SKM-1 treated with dmso at 0.1 percent for 144 hours (cell line): ENCODE measurements at regions not wholly inside any gene's neighbourhood (a gene's known extent, or its start where the extent isn't known, plus 50 kb on each side); places are given as distances from the start of the nearest gene placed in this dataset.
"Not testable (repeated sequence)": the region's sequence is repeated elsewhere in the genome, so short reads cannot be mapped to it uniquely, and the experiment has no call there.

ENCODE experiments used
- DNase-seq: peaks from one replicate; lab custom pipeline; 2025; ENCODE audit not compliant: unreplicated experiment; lab: John Stamatoyannopoulos, UW

DNA sequence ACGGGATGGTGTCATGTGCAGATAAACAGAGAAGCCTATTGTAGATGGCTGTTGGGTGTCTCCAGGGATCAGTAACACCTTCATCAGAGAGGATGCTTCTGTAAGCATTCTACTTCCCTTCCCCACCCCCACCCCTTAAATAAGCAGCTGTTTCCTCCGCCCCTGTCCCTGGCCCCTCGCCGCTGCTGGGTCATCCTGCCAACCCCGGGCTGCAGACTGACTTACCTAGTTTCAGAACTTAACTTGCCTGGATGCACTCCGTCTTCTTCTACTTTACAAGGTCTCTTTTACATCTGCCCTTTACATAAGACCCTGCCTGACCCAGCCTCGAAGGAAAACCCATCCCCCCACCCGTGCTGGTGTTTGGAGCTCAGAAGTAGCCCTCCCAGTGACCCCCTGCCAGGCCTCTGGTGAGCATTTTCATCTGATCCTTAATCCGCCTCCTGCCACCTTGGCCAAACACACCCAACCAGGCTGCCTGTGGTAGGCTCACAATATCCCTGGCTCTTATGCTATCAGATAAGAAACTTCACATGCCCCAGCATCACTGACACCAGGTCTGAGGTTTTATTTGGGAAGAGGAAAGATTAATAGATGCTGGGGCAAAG, 103.0 kb upstream of the HES1 start:
- no peak for DNase-seq

DNA sequence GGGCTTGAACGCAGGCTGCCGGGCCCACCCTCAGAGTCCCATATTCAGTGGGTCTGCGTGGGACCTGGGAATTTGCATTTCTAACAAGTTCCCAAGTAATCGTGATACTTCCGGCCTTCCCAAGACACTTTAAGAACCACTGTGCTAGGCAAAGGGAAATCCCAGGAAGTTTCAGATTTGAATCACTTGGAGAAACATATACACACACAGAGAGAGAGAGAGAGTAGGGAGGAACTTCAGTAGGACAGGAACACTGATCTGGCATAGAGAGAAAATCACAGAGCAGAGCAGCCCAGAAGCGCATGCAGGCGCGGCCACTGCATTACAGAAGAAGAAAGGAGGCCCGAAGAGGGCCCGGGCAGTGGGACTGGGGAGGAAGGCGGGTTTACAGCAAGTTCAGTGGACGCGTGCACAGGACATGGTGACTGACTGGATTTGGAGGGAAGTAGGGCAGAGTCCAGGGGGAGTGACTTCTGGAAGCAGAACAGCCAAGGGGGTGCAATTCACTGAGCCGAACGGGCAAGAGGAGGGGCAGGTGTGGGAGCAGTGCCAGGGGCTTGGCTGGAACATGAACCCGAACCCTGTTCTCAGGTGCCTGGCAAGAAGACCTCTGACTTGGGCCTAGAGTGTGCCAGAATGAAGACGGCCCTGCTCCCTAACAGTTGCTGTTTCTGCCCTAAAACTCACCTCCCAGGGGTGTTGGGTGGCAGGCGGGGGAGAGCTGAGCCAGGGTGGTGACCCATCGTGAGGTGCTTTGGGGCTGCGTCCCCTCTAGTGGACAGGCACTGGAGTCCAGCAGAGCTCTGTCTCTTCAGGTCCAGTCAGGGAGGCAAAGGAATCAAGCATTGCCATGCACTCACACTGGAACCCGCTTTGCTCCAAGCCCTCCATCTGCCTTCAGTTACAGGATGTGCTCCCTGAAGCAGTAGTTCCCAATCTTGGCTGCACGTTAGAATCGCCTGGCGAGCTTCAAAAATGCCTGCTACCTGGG, 101.3 kb upstream of the HES1 start:
- DNase-seq: no peak

DNA sequence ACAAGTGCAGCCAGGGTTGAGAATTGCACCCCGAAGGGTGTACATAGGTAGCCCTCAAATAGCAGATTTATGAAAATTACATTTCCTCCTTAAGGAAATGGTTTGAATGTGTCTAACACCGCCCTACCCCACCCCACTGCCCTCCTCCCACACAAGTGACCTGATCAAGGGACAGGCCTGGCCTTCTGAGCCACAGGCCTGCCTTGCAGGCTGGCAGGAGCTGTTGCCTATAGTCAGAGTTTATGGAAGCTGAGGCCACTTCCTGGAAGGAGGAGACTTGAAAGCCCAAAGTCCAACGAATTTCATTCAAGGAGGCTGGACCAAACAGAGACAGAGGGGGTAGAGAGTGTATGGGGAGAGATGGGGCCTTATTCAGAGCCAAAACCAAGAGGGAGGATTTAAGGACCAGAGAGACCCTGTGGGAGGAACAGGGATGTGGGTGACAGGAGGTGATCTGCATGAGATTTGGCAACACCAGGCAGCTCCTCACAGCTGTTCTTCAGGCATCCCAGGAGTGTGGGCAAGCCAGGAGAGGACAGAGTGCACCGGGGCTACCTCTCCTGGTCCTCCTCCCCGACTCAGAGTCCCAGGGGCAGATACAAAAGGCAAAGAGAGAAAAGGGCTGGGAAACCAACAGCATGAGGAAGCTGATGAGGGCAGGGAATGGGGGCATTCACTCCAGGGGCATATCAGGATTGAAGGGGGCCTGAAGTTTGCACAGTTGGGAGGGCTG, 100.4 kb upstream of the HES1 start:
- DNase-seq: no peak

DNA sequence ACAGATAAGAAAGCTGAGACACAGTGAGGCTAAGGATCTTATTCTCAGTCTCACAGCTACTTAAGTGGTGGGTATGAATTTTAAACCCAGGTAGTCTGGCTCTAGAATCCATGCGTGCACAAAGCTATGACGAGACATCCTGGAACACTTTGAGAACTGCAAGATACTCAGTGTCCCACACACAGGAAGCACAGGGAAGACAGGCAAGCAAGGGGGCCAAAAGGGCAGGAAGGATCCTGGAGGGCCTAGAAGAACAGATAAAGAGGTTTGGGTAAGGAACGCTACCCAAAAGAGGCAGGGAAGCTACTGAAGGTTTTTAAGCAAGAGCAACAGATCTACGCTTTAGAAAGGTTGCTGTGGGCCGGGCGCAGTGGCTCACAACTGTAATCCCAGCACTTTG, 99.1 kb upstream of the HES1 start:
- DNase-seq: no peak

DNA sequence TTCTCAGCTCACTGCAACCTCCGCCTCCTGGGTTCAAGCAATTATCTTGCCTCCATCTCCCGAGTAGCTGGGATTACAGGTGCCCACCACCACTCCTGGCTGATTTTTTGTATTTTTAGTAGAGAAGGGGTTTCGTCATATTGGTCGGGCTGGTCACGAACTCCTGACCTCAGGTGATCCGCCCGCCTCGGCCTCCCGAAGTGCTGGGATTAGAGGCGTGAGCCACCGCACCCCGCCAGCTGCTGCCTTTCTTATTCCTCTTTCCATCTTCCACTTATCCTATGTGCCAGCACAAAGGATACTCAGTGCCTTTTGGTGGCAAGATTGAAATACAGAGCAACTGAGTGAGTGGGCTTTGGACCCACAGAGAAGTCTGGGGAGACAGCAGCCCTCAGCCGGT, 97.6 kb upstream of the HES1 start:
- not testable (repeated sequence) for DNase-seq

DNA sequence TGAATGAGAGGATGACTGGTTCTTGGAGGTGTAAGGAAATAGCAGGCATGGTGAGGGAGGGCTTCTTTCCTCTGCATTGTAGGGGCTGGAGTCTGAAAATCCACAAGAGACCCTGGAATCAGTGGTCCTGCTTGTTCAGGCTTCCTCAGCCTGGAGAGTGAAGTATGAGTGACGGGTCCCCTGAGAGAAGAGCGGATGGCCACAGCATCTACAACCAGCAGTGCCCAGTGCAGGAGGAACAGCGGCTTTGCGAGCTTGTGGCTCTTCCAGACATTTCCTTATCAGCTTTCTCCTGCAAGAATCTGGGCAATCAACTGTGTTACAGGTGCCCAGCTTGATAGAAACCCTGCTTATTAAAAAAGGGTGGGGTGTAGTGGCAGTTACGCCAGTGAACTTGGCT, 97.0 kb upstream of the HES1 start:
- no peak for DNase-seq

DNA sequence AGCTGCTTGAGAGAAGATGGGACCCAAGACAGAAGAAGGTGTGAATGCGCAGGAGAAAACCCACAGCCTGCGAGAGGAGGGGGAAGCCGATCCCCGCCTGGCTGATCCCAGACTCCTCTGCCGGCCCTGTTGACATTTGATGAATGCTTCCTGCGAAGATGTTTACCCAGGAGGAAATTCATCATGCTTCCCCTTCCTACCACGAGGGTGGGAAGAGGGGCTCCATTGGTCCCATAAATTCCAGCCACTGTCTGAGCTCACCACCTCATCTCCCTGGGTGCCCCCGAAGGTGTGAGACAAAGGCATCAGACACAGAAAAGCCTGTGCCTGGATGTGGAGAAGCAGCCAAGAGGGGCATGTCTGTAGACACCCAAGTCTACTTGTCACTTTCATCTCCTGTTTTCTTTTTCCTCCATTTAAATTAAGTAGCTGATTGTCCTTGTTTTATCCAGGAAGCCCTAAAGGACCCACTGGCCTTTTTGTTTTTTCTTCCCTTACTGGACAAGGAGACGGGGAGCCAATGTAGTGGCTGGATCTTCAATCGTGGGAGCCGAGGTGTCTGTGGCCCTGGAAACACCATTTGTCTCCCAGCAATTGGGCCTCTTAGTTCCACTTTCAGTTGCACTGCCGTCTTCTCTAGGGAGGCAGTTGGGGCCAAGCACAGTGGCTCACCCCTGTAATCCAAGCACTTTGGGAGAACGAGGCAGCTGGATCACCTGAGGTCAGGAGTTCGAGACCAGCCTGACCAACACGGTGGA, 95.3 kb upstream of the HES1 start:
- no peak for DNase-seq

DNA sequence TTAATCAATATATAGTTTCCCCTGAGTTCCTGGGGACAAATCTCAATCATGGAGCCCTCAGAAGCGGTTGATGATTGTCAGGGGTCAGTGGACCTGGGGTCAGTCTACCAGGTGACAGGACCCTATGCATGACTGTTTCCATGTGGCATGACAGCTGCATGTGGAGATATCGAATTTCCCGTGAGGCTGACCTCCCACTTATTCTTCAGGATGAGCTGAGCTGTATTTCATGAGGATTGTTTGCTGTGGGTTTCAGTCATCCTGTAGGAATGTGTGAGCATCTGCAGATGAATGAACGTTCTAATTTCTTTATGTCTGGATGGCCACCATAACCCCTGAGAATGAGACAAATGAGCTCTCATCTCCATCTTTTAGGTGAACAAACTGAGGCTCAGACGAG, 93.0 kb upstream of the HES1 start:
- no peak for DNase-seq

DNA sequence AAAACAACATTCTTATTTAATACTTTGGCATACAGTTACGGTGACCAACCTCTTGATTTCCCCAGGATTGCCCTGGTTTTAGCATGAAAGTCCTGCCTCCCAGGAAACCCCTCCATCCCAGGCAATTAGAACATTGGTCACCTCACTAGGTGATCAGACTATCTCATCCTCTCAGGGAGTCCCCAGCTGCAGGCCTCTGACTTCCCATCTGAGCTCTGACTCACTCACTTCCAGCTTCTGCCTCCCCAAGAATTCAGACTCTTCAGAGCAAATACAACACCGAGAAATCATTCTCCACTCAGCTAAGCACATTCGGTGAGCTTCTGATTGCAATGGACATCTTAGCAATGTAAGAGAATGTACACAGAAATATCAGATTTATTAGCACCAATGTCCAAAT, 92.4 kb upstream of the HES1 start:
- no peak for DNase-seq

DNA sequence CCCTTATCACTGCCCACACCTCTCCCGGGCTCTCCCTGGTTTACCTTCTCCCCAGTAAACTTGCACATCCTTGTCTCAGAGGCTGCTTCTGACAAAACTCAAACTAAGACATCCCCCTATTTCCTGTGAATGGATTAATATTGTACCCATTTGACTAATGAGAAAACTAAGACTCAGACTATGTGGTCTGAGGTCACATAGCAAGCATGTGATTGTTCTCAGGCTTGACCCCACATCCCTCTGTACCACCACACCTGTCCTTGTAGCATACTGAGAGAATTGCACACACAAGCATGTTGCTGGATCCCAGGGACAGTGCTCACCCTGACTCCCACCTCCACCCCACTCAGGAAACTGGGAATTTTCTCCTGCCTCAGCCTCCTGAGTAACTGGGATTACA, 90.7 kb upstream of the HES1 start:
- DNase-seq: no peak

DNA sequence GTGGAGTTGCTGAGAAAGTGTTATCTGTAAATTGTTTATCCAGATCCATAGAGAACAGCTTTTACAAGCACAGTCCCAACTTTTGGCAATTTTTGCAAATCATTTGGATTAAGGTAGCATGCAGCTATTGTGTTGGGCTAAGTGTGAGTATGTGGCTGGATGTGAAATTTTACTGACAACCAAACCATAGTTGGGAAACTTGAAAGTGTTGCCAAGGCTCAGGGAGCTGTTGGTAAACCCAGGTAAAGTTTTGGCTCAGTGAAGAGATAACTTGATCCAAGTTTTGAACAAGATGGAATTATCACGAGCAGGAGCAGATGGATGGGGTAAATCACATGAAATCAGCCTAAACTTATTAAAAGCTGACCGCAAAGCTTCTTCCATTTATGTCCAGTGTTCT, 90.0 kb upstream of the HES1 start:
- no peak for DNase-seq

DNA sequence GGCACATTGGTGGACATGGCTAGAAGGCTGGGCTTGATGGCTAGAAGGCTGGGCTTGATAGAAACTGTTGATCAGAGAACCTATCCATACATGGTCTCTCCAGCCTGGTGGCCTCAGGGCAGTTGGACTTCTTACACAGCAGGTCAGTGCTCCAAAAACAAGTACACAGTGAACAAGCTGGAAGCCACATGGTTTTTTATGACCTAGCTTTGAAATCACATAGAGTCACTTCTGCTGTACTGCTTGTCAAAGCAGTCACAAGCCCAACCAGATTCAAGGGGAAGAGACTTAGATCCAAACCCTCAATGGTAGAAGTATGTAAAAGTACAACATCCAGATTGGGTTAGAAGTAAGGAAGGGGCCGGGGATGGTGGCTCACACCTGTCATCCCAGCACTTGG, 89.4 kb upstream of the HES1 start:
- no peak for DNase-seq

DNA sequence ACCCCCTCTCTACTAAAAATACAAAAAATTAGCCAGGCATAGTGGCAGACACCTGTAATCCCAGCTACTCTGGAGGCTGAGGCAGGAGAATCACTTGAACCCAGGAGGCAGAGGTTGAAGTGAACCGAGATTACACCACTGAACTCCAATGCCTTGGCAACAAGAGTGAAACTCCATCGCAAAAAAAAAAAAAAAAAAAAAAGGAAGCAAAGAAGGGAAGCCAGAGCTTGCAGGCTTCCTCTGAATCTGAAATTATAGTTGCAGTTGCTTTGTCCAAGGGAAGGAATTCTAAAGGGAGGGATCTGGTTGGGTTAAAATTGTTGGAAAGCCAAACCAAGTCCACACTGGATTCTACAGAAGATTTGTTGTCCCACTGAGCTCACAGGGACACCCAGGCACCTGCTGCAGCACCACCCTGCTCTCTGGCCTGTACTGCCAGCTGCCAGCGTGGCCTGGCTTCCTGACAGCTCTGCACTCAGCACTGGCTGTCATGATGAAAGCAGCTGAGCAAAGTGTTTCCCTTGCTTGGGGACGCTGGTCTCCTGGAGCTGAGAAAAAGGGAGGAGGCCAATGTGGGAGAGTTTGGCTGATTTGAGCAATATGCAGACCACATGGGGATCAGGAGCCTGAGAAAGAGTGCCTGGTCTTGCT, 88.8 kb upstream of the HES1 start:
- DNase-seq: no peak

DNA sequence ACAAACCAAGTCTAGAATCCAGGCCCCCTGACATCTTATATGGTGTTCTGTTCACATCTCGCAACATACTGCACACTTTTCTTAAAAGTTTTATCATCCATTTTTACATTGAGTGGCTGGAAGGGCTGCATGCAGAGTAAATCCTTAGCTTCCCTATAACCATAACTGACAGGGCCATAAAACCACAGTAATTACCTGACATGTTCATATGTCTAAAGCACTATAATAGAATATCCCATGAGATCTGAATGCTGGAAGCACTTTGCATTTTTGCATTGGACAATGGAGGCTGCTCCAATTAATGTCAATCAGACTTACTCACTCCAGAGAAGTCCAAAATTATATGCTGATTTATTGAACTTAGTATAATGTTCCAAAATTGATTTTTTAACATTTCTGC, 86.6 kb upstream of the HES1 start:
- DNase-seq: no peak

DNA sequence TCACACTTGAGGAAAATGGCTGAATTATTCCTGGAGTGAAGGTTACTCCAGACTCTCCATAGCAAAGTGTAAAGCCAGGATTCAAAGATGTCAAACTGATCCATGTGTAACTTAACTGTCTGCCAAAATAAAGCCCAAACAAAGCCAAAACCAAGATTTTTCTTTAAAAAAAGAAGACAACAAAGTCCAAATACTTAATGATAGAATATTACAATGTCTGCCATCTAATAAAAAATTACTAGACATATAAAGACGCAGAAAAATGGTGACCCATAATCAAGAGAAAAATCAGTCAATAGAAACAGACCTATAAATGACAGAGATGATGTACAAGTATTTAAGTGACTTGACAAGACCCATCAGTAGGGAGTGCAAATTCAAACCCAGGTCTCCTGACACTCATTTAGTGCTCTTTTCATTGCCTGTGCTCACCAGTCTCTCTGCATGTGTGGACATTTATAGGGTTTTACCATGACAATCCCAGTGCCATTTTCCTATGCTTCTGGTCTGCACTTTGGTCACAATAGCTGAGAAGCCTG, 85.1 kb upstream of the HES1 start:
- no peak for DNase-seq

DNA sequence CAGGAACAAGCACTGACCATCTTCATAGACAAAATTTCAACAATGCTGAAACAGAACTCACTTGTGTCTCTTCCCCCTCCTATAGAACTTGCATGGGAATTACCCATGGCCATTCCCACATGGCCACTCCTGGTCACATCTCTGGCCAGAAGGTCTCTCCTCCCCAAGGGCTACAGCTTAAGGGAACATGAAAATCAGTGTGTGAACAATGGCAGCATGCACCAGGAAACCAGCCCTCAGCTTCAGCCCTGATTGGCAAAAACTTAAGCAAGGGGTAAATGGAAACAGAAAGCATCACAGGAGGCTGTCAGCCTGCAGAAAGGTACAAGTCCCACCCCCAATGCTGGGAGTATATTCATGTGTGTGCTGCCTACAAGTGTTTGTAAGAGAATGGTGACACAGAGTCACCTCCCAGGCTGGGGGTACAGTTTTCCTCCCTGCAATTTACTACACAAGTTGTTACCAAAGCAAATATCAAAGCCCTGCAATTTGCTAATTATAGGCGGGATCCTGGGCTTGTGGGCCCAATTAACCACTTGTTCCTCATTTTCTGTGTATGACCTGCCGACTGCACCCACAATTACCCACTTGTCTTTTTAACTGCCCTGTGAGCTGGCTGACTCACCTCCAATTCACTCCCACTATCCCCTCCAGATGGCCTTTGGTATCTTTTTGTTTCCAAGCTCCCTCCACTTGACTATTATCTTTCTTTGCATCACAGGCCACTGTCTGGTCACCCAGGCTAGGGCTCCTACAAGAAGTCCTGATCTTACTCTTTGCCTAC, 84.4 kb upstream of the HES1 start:
- no peak for DNase-seq

DNA sequence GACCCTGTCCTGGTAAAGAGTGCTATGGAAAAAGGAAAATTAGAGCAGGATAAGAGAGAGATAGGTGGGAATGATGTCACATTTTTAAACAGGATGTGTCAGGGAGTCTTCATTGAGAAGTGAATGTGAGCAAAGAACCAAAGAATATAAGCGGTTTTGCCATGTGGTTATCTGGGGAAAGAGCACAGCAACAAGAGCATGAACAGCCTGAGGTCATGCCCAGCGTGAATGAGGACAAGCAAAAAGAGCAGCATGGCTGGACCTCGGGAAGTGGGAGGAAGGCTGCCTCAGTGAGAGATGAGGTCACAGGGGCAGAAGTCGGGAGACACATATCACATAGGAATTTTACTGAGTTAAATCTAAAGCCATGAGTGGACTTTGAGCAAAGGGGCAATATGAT, 82.8 kb upstream of the HES1 start:
- no peak for DNase-seq

DNA sequence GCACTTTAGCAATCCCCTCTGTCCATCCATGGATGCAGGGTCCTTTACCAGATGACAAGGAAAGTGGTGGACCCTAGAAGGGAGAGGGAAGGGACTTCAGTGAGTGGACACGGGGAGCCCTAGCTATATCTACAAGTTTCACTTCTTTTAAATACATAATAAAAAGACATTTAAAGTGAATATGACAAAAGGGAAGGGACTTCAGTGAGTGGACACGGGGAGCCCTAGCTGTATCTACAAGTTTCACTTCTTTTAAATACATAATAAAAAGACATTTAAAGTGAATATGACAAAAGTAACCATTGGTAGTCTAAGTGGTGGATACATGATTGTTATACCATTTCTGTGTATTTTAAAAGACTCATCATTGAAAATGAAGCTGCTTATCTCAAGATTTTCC, 81.9 kb upstream of the HES1 start:
- DNase-seq: no peak

DNA sequence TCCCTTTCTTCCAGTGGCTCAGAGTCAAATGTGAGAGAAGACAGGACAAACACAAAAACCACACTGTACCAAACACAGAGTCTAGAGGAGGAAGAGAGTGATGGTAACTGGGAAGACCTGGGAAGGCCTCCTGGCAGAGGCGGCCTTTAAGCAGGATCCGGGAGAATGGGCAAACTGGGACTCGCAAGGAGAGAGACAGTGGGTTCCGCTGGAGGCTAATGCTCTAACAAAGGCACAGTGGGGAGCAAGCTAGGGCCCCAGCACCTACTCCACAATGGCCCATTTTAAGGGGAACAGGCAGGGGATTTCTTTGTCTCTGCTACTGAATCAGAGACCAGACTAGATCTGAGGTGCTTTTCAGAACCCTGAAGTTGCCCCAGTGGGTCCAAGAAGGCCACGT, 81.4 kb upstream of the HES1 start:
- no peak for DNase-seq

DNA sequence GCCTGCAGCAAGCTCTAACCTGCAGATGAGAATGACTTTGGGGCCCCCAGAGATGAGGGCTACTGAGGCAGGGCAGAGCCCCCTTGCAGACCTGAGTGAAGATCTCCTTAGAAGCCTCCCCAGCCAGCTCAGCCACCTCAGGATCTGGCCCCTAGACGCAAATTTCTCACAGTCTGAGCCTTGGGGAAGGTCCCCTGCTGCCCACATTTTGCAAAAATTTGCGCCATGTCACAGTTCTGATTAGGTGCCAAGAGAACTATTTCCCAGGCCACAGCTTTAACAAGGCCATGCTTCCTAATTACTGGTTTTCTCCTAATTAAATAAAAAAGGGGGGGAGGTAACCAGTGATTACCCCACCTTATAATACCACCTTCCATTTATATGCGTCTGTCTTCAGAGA, 81.0 kb upstream of the HES1 start:
- DNase-seq: no peak
